Right lobe of liver (tissue), 6 donors: ENCODE measurements at regions not wholly inside any gene's neighbourhood (a gene's known extent, or its start where the extent isn't known, plus 50 kb on each side); places are given as distances from the start of the nearest gene placed in this dataset.
"Not testable (repeated sequence)": the region's sequence is repeated elsewhere in the genome, so short reads cannot be mapped to it uniquely, and the experiment has no call there.

Experiments
- ATAC-seq, 4 donors: fragments of 200-7000 bp; cut with Tn5 transposase; one replicate each; pipeline ENCODE4 v1.9.1; 2020; ENCODE audit warnings: mild to moderate bottlenecking in 4 of 4, moderate library complexity in 4 of 4
- DNase-seq, 3 donors: peaks; one replicate each; pipeline ENCODE4 v3.0.0-alpha.2; 2020
- H3K27ac ChIP-seq, 3 donors: fragments of 200-600 bp; one replicate each; pipeline ENCODE4 v1.8.0; 2022
- H3K27me3 ChIP-seq, 2 donors: fragments of 200-600 bp; one replicate each; pipeline ENCODE4 v1.8.0; 2022
- H3K36me3 ChIP-seq, 4 donors: fragments of 200-600 bp; sonication (generic) in 1 of 4; one replicate each; pipeline versions ENCODE4 v1.5.1 to v1.8.0; 2017 to 2022; ENCODE audit warnings: control low read depth in 1 of 4
- H3K4me1 ChIP-seq, 4 donors: fragments of 200-600 bp; sonication (generic) in 1 of 4; one replicate each; pipeline versions ENCODE4 v1.5.1 to v1.8.0; 2017 to 2022; ENCODE audit warnings: control low read depth in 1 of 4
- H3K4me3 ChIP-seq, 3 donors: fragments of 200-600 bp; one replicate each; pipeline ENCODE4 v1.8.0; 2022
- H3K9me3 ChIP-seq, 4 donors: fragments of 200-600 bp; sonication (generic) in 1 of 4; one replicate each; pipeline versions ENCODE4 v1.5.1 to v1.8.0; 2017 to 2022; ENCODE audit warnings: control low read depth in 1 of 4
- POLR2A ChIP-seq: fragments of 450-650 bp; IDR thresholded peaks from one replicate; pipeline ENCODE4 v1.6.1; 2017; ENCODE audit warnings: antibody characterized with exemption, mild to moderate bottlenecking
- WGBS: methylation state at CpG from one replicate; pipeline ENCODE4 v1.1.6; 2018; ENCODE audit warnings: low coverage, low lambda C conversion rate; ENCODE audit not compliant: insufficient coverage; ENCODE audit errors: missing lambda C conversion rate; 5-methylcytosine and 5-hydroxymethylcytosine counted together
- intact Hi-C, 2 donors: fragments of 100-400 bp; cut with DNase I; formaldehyde crosslinking; loops; one replicate each; pipeline versions ENCODE4 v1.11.2 to v1.14.1; 2022
- TF ChIP-seq, protein P1 (sequence below), 4 donors: fragments of 200-600 bp in 3 of 4; fragments of 450-650 bp in 1 of 4; IDR thresholded peaks; one replicate each; pipeline versions ENCODE4 v1.5.1 to v1.8.0; 2016 to 2022; ENCODE audit warnings: antibody characterized with exemption in 4 of 4, mild to moderate bottlenecking in 2 of 4
- donor health status: DM: no; HTN: yes; CAD: no.
- donor health status: DM: no; HTN: no; CAD: no.
- donor health status: DM: no; HTN: no; CAD: no.
- donor health status: DM: no; HTN: yes; CAD: no.
- donor health status: DM: no; HTN: yes; CAD: no.

DNA sequence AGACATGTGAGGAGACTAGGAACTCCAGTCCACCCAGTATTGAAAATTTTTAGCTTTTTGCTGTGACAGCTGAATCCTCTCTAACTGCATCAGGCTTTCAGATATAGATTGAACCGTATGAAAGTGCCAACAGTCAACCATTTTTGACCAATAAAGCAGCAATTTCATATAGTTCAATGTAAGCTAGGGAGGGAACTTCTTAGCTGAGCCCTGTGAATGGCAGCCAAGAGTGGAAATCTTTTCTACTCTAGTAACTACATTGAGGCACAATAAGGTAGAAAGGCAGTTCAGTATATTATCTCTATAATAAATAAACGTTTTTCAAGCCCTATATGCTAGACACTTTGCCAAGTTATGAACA lies 96.3 kb upstream of the TANK start:
- ATAC-seq (peak in 1 of 4 donors; percentile 28), DNase-seq (no peak)
- intact Hi-C loops: no loop called here
- H3K4me1 ChIP-seq: peaks cover 0 to 4% (median 0%) of the 10 kb centered on the region in 4 donors
- H3K27me3 ChIP-seq: no peaks in the 10 kb centered on the region
- no peak overlapping the region for H3K27ac ChIP-seq
- WGBS: 12% methylated on average over 2 of the region's 2 CpGs
- H3K4me3 ChIP-seq: no peak overlapping the region
- TF ChIP-seq POLR2A: no peak
- TF ChIP-seq, protein P1, sequence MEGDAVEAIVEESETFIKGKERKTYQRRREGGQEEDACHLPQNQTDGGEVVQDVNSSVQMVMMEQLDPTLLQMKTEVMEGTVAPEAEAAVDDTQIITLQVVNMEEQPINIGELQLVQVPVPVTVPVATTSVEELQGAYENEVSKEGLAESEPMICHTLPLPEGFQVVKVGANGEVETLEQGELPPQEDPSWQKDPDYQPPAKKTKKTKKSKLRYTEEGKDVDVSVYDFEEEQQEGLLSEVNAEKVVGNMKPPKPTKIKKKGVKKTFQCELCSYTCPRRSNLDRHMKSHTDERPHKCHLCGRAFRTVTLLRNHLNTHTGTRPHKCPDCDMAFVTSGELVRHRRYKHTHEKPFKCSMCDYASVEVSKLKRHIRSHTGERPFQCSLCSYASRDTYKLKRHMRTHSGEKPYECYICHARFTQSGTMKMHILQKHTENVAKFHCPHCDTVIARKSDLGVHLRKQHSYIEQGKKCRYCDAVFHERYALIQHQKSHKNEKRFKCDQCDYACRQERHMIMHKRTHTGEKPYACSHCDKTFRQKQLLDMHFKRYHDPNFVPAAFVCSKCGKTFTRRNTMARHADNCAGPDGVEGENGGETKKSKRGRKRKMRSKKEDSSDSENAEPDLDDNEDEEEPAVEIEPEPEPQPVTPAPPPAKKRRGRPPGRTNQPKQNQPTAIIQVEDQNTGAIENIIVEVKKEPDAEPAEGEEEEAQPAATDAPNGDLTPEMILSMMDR (IDR thresholded peaks at IDR 0.05): no peak
- H3K9me3 ChIP-seq: no peaks in the 10 kb centered on the region
- no peaks in the 10 kb centered on the region for H3K36me3 ChIP-seq

DNA sequence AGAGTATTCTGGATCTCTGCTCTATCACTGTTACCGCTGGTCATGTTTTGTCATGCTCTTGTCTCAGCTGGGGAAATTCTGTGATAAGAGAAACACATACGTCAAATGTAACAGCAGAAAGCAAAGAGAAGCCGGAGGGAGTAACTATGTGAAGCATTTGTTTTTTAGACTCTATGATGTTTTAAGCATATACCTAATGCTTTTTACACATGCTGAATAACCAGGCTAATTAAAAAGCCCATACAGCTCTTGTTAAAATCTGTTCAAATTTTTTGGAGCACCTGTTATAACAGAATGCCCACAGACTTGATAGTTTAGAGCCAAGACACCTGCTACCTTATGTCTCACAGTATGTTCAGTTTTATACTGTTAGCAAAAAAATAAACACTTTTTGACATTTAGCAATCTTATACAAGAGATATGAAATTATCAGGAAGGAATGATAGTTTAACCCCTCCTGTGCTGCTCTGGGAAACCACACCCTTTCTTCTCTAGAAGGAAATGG lies 92.3 kb upstream of the TANK start:
- ATAC-seq (no peak), DNase-seq (no peak)
- intact Hi-C loops: no loop called here
- peaks cover 0 to 4% (median 0%) of the 10 kb centered on the region in 4 donors for H3K4me1 ChIP-seq
- no peaks in the 10 kb centered on the region for H3K27me3 ChIP-seq
- TF ChIP-seq POLR2A: no peak
- TF ChIP-seq, protein P1 (IDR thresholded peaks at IDR 0.05): no peak
- no peak overlapping the region for H3K4me3 ChIP-seq
- no peaks in the 10 kb centered on the region for H3K9me3 ChIP-seq
- no peaks in the 10 kb centered on the region for H3K36me3 ChIP-seq
- WGBS: 62% methylated on average over 3 of the region's 3 CpGs
- H3K27ac ChIP-seq: no peak overlapping the region

DNA sequence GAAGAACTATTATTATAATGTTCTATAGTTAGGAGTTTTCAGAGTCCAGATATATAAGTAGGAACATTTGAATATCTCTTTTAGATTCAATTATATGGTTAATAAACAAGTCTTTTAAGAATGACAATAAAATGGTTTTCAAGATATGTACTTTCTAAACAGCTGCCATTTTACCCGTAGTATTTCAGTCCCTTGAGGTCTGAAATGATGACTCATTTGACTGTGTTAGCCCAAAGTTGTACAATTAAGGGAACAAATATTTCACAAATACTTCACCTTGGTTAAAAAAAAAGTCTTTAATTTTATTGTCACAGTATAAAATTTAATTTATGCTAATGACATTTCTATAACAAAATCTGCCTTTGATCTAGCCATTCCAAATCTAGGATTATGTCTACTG lies 91.6 kb upstream of the TANK start:
- no peaks in the 10 kb centered on the region for H3K27me3 ChIP-seq
- 53% methylated on average over 1 of the region's 1 CpG for WGBS
- H3K27ac ChIP-seq: no peak overlapping the region
- intact Hi-C loops: no loop called here
- ATAC-seq (no peak), DNase-seq (no peak)
- H3K4me3 ChIP-seq: no peak overlapping the region
- no peaks in the 10 kb centered on the region for H3K4me1 ChIP-seq
- TF ChIP-seq, protein P1 (IDR thresholded peaks at IDR 0.05): no peak
- no peak for TF ChIP-seq POLR2A
- no peaks in the 10 kb centered on the region for H3K9me3 ChIP-seq
- no peaks in the 10 kb centered on the region for H3K36me3 ChIP-seq

DNA sequence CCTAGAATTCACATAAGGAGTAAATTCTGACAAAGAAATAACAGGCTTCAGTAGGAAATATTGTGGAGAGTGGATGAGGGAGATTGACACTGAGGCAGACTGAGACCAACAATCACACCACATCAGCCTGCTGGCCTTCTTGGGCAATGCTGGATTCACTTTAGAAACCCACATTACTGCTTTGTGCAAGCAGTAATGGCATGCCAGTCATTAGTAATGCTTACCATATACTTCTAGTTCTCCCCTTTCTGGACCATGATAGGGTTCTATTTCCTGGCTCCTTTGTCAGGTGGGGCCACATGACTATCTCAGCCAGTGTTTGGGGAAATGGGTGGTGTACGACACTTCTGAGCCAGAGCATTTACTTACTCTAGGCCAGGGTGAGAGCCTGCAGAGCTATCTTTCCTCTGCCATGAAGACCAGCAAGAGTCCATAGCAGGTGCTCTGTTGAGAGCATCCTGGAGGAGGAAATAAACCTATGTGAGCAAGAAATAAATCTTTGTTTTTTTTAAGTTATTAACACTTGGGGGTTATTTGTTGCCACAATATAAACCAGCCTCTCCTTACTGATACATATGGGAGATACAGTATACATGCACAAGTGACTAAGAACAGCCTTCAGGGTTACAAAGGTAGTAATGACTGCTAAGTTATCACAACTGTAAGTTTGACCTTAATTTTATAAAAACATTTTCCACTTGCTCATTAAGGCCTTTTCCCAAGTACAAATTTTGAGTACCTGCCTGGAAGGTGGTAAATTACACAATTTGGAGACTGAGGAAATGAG lies 89.3 kb upstream of the TANK start:
- Histone ChIP-seq H3K27ac (no peak overlapping the region), H3K27me3 (no peaks in the 10 kb centered on the region), H3K4me1 (no peaks in the 10 kb centered on the region), H3K4me3 (no peak overlapping the region), H3K9me3 (no peaks in the 10 kb centered on the region), H3K36me3 (no peaks in the 10 kb centered on the region)
- DNase-seq (no peak), ATAC-seq (no peak)
- intact Hi-C loops: no loop called here
- TF ChIP-seq POLR2A: no peak
- TF ChIP-seq, protein P1 (IDR thresholded peaks at IDR 0.05): no peak
- WGBS: no CpG with 5 or more reads among the region's 1 CpG

DNA sequence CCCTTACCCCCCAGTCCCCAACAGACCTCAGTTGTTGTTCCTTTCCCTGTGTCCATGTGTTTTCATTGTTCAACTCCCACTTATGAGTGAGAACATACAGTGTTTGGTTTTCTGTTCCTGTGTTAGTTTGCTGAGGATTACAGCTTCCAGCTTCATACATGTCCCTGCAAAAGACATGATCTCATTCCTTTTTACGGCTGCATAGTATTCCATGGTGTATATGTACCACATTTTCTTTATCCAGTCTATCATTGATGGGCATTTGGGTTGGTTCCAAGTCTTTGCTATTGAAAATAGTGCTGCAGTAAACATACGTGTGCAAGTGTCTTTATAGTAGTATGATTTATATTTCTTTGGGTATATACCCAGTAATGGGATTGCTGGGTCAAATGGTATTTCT lies 87.8 kb upstream of the TANK start:
- 81% methylated on average over 2 of the region's 2 CpGs for WGBS

More for the DNA sequence above, 87.8 kb upstream of the TANK start:
- H3K27ac ChIP-seq, H3K36me3 ChIP-seq, H3K4me1 ChIP-seq, H3K4me3 ChIP-seq, intact Hi-C loops, ATAC-seq, H3K27me3 ChIP-seq, H3K9me3 ChIP-seq, DNase-seq: not testable (repeated sequence)
